HepG2 (cell line): ENCODE measurements at regions not wholly inside any gene's neighbourhood (a gene's known extent, or its start where the extent isn't known, plus 50 kb on each side); places are given as distances from the start of the nearest gene placed in this dataset.

Source experiments
- ATF4 ChIP-seq, 2 experiments: fragments of 450-650 bp in 1 of 2; sonication (generic) in 1 of 2; formaldehyde crosslinking; IDR thresholded peaks; 2 replicates each; pipeline versions ENCODE4 v1.5.0 to v1.8.0; 2020 to 2022; ENCODE audit warnings: mild to moderate bottlenecking in 1 of 2, missing genetic modification reagents in 1 of 2
- HBP1 ChIP-seq: IDR thresholded peaks from 2 replicates; pipeline ENCODE4 v1.6.1; 2016; ENCODE audit warnings: low read depth, control low read depth
- PAX8 ChIP-seq: sonication (generic); formaldehyde crosslinking; IDR thresholded peaks from 2 replicates; pipeline ENCODE4 v1.8.0; 2022; ENCODE audit warnings: mild to moderate bottlenecking, missing genetic modification reagents, borderline replicate concordance
- RBAK ChIP-seq: sonication (generic); formaldehyde crosslinking; IDR thresholded peaks from 2 replicates; pipeline ENCODE4 v1.5.1; 2020; ENCODE audit warnings: mild to moderate bottlenecking, missing genetic modification reagents
- SIX4 ChIP-seq: sonication (generic); formaldehyde crosslinking; IDR thresholded peaks from 2 replicates; pipeline ENCODE4 v1.4.0; 2020; ENCODE audit warnings: missing genetic modification reagents
- U2AF1 ChIP-seq: fragments of 200-400 bp; formaldehyde crosslinking; optimal IDR thresholded peaks from 2 replicates; pipeline ENCODE3; 2017; ENCODE audit warnings: mild to moderate bottlenecking, low read depth, low read length
- ZKSCAN1 ChIP-seq: fragments of 150-350 bp; IDR thresholded peaks from 2 replicates; pipeline ENCODE4 v1.6.1; 2014; ENCODE audit warnings: low read length
- ZKSCAN5 ChIP-seq: sonication (generic); formaldehyde crosslinking; IDR thresholded peaks from 2 replicates; pipeline ENCODE4 v1.5.1; 2020; ENCODE audit warnings: mild to moderate bottlenecking, missing genetic modification reagents

- no peak for TF ChIP-seq ATF4 (CRISPR knock-in tag; IDR thresholded peaks at IDR 0.05)
- TF ChIP-seq HBP1 (CRISPR knock-in tag): no peak
- no peak for TF ChIP-seq ZKSCAN1
- no peak for TF ChIP-seq ZKSCAN5 (CRISPR knock-in tag)
- TF ChIP-seq PAX8 (CRISPR knock-in tag): no peak
- TF ChIP-seq U2AF1: no peak
- no peak for TF ChIP-seq RBAK (CRISPR knock-in tag)
- TF ChIP-seq SIX4 (CRISPR knock-in tag): no peak
Measured at GRCh38 chr5:103842936-103843335, 280.3 kb upstream of the NUDT12 start.
